ENCODE measurements at regions not wholly inside any gene's neighbourhood (a gene's known extent, or its start where the extent isn't known, plus 50 kb on each side); places are given as distances from the start of the nearest gene placed in this dataset.

GRCh38 chr1:82287556-82287955 is 486.8 kb downstream of the ADGRL2 start:
- DNase-seq (no peak), FAIRE-seq (no peak)
- H3K9me3 ChIP-seq (ENCODE audit: control insufficient read depth in 2 of 3, insufficient read depth in 1 of 3, low read length in 3 of 3) = no peaks in the 10 kb centered on the region
- no peaks in the 10 kb centered on the region for H3K36me3 ChIP-seq (ENCODE audit: control insufficient read depth in 2 of 3, insufficient read depth in 3 of 3, low read length in 3 of 3)
- H3K27ac ChIP-seq (ENCODE audit: low read depth in 2 of 2, low read length in 2 of 2) = no peak overlapping the region
- no peak overlapping the region for H3K9ac ChIP-seq (ENCODE audit: low read length in 3 of 3)
- no peaks in the 10 kb centered on the region for H3K4me1 ChIP-seq (ENCODE audit: control insufficient read depth in 2 of 3, insufficient read depth in 2 of 3, low read depth in 1 of 3, low read length in 3 of 3)
- no peak for TF ChIP-seq CTCF (IDR thresholded peaks at IDR 0.05; ENCODE audit: borderline replicate concordance, extremely low read depth, insufficient read depth)
- H3K4me3 ChIP-seq (ENCODE audit: low read length in 3 of 3) = no peak overlapping the region
- H3K27me3 ChIP-seq (ENCODE audit: control insufficient read depth, insufficient read depth, low read length) = no peaks in the 10 kb centered on the region
- intact Hi-C loops (cut with DNase I) = no loop called here

- intact Hi-C loops (cut with DNase I) = no loop called here
- no peak overlapping the region for H3K4me3 ChIP-seq (ENCODE audit: low read length in 3 of 3)
- no peak for TF ChIP-seq CTCF (IDR thresholded peaks at IDR 0.05; ENCODE audit: borderline replicate concordance, extremely low read depth, insufficient read depth)
- DNase-seq (no peak), FAIRE-seq (no peak)
- no peaks in the 10 kb centered on the region for H3K27me3 ChIP-seq (ENCODE audit: control insufficient read depth, insufficient read depth, low read length)
- H3K9ac ChIP-seq (ENCODE audit: low read length in 3 of 3) = no peak overlapping the region
- no peaks in the 10 kb centered on the region for H3K9me3 ChIP-seq (ENCODE audit: control insufficient read depth in 2 of 3, insufficient read depth in 1 of 3, low read length in 3 of 3)
- no peak overlapping the region for H3K27ac ChIP-seq (ENCODE audit: low read depth in 2 of 2, low read length in 2 of 2)
- no peaks in the 10 kb centered on the region for H3K36me3 ChIP-seq (ENCODE audit: control insufficient read depth in 2 of 3, insufficient read depth in 3 of 3, low read length in 3 of 3)
- H3K4me1 ChIP-seq (ENCODE audit: control insufficient read depth in 2 of 3, insufficient read depth in 2 of 3, low read depth in 1 of 3, low read length in 3 of 3) = no peaks in the 10 kb centered on the region
These were observed 483.5 kb downstream of the ADGRL2 start for GRCh38 chr1:82284213-82284612.

GRCh38 chr1:82279241-82279640 is 478.5 kb downstream of the ADGRL2 start:
- no peak overlapping the region for H3K27ac ChIP-seq (ENCODE audit: low read depth in 2 of 2, low read length in 2 of 2)
- intact Hi-C loops (cut with DNase I) = no loop called here
- H3K4me1 ChIP-seq (ENCODE audit: control insufficient read depth in 2 of 3, insufficient read depth in 2 of 3, low read depth in 1 of 3, low read length in 3 of 3) = no peaks in the 10 kb centered on the region
- H3K27me3 ChIP-seq (ENCODE audit: control insufficient read depth, insufficient read depth, low read length) = no peaks in the 10 kb centered on the region
- no peak overlapping the region for H3K9ac ChIP-seq (ENCODE audit: low read length in 3 of 3)
- no peak for FAIRE-seq
- DNase-seq = no peak
- H3K9me3 ChIP-seq (ENCODE audit: control insufficient read depth in 2 of 3, insufficient read depth in 1 of 3, low read length in 3 of 3) = no peaks in the 10 kb centered on the region
- H3K36me3 ChIP-seq (ENCODE audit: control insufficient read depth in 2 of 3, insufficient read depth in 3 of 3, low read length in 3 of 3) = no peaks in the 10 kb centered on the region
- no peak overlapping the region for H3K4me3 ChIP-seq (ENCODE audit: low read length in 3 of 3)
- no peak for TF ChIP-seq CTCF (IDR thresholded peaks at IDR 0.05; ENCODE audit: borderline replicate concordance, extremely low read depth, insufficient read depth)

- FAIRE-seq (no peak), DNase-seq (no peak)
- Histone ChIP-seq H3K36me3 (ENCODE audit: control insufficient read depth in 2 of 3, insufficient read depth in 3 of 3, low read length in 3 of 3) (no peaks in the 10 kb centered on the region), H3K9me3 (ENCODE audit: control insufficient read depth in 2 of 3, insufficient read depth in 1 of 3, low read length in 3 of 3) (no peaks in the 10 kb centered on the region), H3K4me1 (ENCODE audit: control insufficient read depth in 2 of 3, insufficient read depth in 2 of 3, low read depth in 1 of 3, low read length in 3 of 3) (no peaks in the 10 kb centered on the region), H3K4me3 (ENCODE audit: low read length in 3 of 3) (no peak overlapping the region), H3K9ac (ENCODE audit: low read length in 3 of 3) (no peak overlapping the region), H3K27me3 (ENCODE audit: control insufficient read depth, insufficient read depth, low read length) (no peaks in the 10 kb centered on the region), H3K27ac (ENCODE audit: low read depth in 2 of 2, low read length in 2 of 2) (no peak overlapping the region)
- TF ChIP-seq CTCF (IDR thresholded peaks at IDR 0.05; ENCODE audit: borderline replicate concordance, extremely low read depth, insufficient read depth) = no peak
- intact Hi-C loops (cut with DNase I) = no loop called here
These were observed 473.1 kb downstream of the ADGRL2 start for GRCh38 chr1:82273816-82274215.
